ENCODE measurements at regions not wholly inside any gene's neighbourhood (a gene's known extent, or its start where the extent isn't known, plus 50 kb on each side); places are given as distances from the start of the nearest gene placed in this dataset.

DNA sequence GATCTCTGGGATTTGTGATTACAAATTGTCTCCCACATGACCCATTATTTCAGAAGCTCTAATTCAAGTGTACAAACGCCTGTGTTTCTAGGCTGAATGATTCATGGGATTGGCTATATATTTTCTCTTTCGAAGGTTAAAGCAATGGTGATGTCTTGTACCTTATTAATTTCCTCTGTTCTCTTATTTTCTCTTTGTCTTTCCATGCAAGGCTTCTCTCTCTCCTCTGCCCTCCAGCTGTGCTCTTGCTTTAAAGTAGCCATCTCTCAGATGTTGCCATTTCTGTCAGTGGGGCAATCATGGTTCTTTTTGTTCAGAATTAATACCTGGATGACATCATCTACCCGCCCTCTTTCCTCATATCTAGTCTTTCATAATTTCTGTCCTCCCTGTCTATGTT is 184.3 kb upstream of the ATP10B start:
- Histone ChIP-seq H3K27ac (ENCODE audit: low read depth in 2 of 2, low read length in 1 of 2) (no peak overlapping the region), H3K9me3 (no peaks in the 10 kb centered on the region), H3K4me3 (ENCODE audit: low read depth in 2 of 2, low read length in 1 of 2) (no peak overlapping the region), H3K4me1 (ENCODE audit: control insufficient read depth in 1 of 2, insufficient read depth in 2 of 2, low read depth in 1 of 2, low read length in 1 of 2) (no peaks in the 10 kb centered on the region), H3K36me3 (replicated peaks in 1 of 2; ENCODE audit: control insufficient read depth in 1 of 2, insufficient read depth in 2 of 2, low read length in 1 of 2) (no peaks in the 10 kb centered on the region), H3F3A (replicated peaks; ENCODE audit: insufficient read depth) (no peaks in the 10 kb centered on the region), H3K4me2 (no peak overlapping the region), H3K27me3 (ENCODE audit: insufficient read depth) (no peaks in the 10 kb centered on the region), H2AFZ (ENCODE audit: low read depth) (no peak overlapping the region), H3K9ac (no peak overlapping the region), H3K79me2 (ENCODE audit: insufficient read depth) (no peaks in the 10 kb centered on the region), H4K20me1 (ENCODE audit: insufficient read depth) (no peaks in the 10 kb centered on the region), H3K9me2 (no peaks in the 10 kb centered on the region)
- no peak for DNase-seq
- ChIA-PET CTCF (no interaction called here), POLR2A (no interaction called here)
- no peak for TF ChIP-seq FOXJ3 (CRISPR knock-in tag; IDR thresholded peaks at IDR 0.05)
- TF ChIP-seq, protein P1, sequence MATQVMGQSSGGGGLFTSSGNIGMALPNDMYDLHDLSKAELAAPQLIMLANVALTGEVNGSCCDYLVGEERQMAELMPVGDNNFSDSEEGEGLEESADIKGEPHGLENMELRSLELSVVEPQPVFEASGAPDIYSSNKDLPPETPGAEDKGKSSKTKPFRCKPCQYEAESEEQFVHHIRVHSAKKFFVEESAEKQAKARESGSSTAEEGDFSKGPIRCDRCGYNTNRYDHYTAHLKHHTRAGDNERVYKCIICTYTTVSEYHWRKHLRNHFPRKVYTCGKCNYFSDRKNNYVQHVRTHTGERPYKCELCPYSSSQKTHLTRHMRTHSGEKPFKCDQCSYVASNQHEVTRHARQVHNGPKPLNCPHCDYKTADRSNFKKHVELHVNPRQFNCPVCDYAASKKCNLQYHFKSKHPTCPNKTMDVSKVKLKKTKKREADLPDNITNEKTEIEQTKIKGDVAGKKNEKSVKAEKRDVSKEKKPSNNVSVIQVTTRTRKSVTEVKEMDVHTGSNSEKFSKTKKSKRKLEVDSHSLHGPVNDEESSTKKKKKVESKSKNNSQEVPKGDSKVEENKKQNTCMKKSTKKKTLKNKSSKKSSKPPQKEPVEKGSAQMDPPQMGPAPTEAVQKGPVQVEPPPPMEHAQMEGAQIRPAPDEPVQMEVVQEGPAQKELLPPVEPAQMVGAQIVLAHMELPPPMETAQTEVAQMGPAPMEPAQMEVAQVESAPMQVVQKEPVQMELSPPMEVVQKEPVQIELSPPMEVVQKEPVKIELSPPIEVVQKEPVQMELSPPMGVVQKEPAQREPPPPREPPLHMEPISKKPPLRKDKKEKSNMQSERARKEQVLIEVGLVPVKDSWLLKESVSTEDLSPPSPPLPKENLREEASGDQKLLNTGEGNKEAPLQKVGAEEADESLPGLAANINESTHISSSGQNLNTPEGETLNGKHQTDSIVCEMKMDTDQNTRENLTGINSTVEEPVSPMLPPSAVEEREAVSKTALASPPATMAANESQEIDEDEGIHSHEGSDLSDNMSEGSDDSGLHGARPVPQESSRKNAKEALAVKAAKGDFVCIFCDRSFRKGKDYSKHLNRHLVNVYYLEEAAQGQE (IDR thresholded peaks at IDR 0.05; ENCODE audit: low read depth, low read length), result no peak
- TF ChIP-seq RCOR1 (IDR thresholded peaks at IDR 0.05; ENCODE audit: low read length), result no peak
- no peak for TF ChIP-seq GABPA (IDR thresholded peaks at IDR 0.05; ENCODE audit: low read depth)
- TF ChIP-seq, protein P2, sequence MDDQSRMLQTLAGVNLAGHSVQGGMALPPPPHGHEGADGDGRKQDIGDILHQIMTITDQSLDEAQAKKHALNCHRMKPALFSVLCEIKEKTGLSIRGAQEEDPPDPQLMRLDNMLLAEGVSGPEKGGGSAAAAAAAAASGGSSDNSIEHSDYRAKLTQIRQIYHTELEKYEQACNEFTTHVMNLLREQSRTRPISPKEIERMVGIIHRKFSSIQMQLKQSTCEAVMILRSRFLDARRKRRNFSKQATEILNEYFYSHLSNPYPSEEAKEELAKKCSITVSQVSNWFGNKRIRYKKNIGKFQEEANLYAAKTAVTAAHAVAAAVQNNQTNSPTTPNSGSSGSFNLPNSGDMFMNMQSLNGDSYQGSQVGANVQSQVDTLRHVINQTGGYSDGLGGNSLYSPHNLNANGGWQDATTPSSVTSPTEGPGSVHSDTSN (IDR thresholded peaks at IDR 0.05), result no peak
- no peak for TF ChIP-seq SIN3A (IDR thresholded peaks at IDR 0.05; ENCODE audit: borderline replicate concordance, low read depth, low read length)
- no peak for TF ChIP-seq YY1 (IDR thresholded peaks at IDR 0.05; ENCODE audit: low read depth)
- TF ChIP-seq NFIC (IDR thresholded peaks at IDR 0.05; ENCODE audit: borderline replicate concordance), result no peak
- WGBS (ENCODE audit: low lambda C conversion rate), result 2% methylated on average over 3 of the region's 3 CpGs

DNA sequence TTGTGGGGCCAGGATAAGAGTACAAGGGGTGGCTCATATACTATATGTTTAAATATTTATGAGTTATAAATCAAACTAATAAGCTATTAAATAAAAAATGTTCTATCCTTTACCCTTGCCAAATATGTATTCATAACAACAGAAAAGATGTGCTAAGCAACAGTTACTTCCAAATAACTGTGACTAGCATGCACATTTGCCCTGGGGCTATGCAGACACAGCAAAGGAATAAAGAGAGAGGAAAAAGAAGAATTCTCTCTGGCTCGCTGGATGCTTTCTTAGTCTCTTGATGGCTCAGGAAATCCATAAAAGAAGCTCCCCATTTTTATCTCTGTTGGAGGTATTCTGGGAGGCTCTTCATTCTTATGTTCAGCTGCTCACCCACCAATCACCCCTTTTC is 182.4 kb upstream of the ATP10B start:
- no peaks in the 10 kb centered on the region for H3K36me3 ChIP-seq (replicated peaks in 1 of 2; ENCODE audit: control insufficient read depth in 1 of 2, insufficient read depth in 2 of 2, low read length in 1 of 2)
- no peaks in the 10 kb centered on the region for H4K20me1 ChIP-seq (ENCODE audit: insufficient read depth)
- no peaks in the 10 kb centered on the region for H3K9me3 ChIP-seq
- CTCF ChIA-PET, result no interaction called here
- no peak overlapping the region for H3K27ac ChIP-seq (ENCODE audit: low read depth in 2 of 2, low read length in 1 of 2)
- H3K9ac ChIP-seq, result no peak overlapping the region
- whole genome bisulfite sequencing (ENCODE audit: low lambda C conversion rate), result 0% methylated on average over 1 of the region's 1 CpG
- no peaks in the 10 kb centered on the region for H3K9me2 ChIP-seq
- no peak overlapping the region for H3K4me3 ChIP-seq (ENCODE audit: low read depth in 2 of 2, low read length in 1 of 2)
- H3K79me2 ChIP-seq (ENCODE audit: insufficient read depth), result no peaks in the 10 kb centered on the region
- DNase-seq, result no peak
- no peaks in the 10 kb centered on the region for H3K4me1 ChIP-seq (ENCODE audit: control insufficient read depth in 1 of 2, insufficient read depth in 2 of 2, low read depth in 1 of 2, low read length in 1 of 2)
- TF ChIP-seq GATA2 (CRISPR knock-in tag; IDR thresholded peaks at IDR 0.05) (no peak), SMC3 (IDR thresholded peaks at IDR 0.05; ENCODE audit: low read depth, low read length) (no peak), MEF2A (IDR thresholded peaks at IDR 0.05; ENCODE audit: borderline replicate concordance, low read depth) (no peak), NRF1 (IDR thresholded peaks at IDR 0.05; ENCODE audit: low read depth, low read length) (no peak), RXRA (IDR thresholded peaks at IDR 0.05; ENCODE audit: borderline replicate concordance, low read depth) (no peak)
- TF ChIP-seq, protein P3, sequence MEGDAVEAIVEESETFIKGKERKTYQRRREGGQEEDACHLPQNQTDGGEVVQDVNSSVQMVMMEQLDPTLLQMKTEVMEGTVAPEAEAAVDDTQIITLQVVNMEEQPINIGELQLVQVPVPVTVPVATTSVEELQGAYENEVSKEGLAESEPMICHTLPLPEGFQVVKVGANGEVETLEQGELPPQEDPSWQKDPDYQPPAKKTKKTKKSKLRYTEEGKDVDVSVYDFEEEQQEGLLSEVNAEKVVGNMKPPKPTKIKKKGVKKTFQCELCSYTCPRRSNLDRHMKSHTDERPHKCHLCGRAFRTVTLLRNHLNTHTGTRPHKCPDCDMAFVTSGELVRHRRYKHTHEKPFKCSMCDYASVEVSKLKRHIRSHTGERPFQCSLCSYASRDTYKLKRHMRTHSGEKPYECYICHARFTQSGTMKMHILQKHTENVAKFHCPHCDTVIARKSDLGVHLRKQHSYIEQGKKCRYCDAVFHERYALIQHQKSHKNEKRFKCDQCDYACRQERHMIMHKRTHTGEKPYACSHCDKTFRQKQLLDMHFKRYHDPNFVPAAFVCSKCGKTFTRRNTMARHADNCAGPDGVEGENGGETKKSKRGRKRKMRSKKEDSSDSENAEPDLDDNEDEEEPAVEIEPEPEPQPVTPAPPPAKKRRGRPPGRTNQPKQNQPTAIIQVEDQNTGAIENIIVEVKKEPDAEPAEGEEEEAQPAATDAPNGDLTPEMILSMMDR (IDR thresholded peaks at IDR 0.05), result no peak
- TF ChIP-seq, protein P4, sequence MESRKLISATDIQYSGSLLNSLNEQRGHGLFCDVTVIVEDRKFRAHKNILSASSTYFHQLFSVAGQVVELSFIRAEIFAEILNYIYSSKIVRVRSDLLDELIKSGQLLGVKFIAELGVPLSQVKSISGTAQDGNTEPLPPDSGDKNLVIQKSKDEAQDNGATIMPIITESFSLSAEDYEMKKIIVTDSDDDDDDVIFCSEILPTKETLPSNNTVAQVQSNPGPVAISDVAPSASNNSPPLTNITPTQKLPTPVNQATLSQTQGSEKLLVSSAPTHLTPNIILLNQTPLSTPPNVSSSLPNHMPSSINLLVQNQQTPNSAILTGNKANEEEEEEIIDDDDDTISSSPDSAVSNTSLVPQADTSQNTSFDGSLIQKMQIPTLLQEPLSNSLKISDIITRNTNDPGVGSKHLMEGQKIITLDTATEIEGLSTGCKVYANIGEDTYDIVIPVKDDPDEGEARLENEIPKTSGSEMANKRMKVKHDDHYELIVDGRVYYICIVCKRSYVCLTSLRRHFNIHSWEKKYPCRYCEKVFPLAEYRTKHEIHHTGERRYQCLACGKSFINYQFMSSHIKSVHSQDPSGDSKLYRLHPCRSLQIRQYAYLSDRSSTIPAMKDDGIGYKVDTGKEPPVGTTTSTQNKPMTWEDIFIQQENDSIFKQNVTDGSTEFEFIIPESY (IDR thresholded peaks at IDR 0.05; ENCODE audit: borderline replicate concordance, low read depth), result no peak
- H3F3A ChIP-seq (replicated peaks; ENCODE audit: insufficient read depth), result no peaks in the 10 kb centered on the region
- POLR2A ChIA-PET, result no interaction called here
- H3K4me2 ChIP-seq, result no peak overlapping the region
- H3K27me3 ChIP-seq (ENCODE audit: insufficient read depth), result no peaks in the 10 kb centered on the region
- H2AFZ ChIP-seq (ENCODE audit: low read depth), result no peak overlapping the region

Measured in SK-N-SH (cell line).